HepG2 (cell line): ENCODE measurements at regions not wholly inside any gene's neighbourhood (a gene's known extent, or its start where the extent isn't known, plus 50 kb on each side); places are given as distances from the start of the nearest gene placed in this dataset.

Experiments
- ATAC-seq: fragments of 200-7000 bp; cut with Tn5 transposase; 3 replicates; pipeline ENCODE4 v1.9.1; 2020; ENCODE audit warnings: mild to moderate bottlenecking, moderate library complexity
- BruUV-seq: library from RNA; stranded (reverse); fragments of 400-500 nt; replicated peaks from 2 replicates; lab custom pipeline; 2021; lab: Mats Ljungman, UMichigan
- CTCF ChIA-PET: fragments of 300-600 bp; formaldehyde crosslinking; extraction: SDS; loops from one replicate; lab custom pipeline; 2021; ENCODE audit warnings: low total read pairs, inconsistent platforms, low intra/inter-chr PET ratio; lab: Yijun Ruan, JAX
- POLR2A ChIA-PET: fragments of 350-600 bp; sonication (Branson Sonifier 250); formaldehyde crosslinking; loops from one replicate; lab custom pipeline; 2020; ENCODE audit warnings: antibody characterized with exemption, inconsistent platforms; lab: Yijun Ruan, JAX
- DNase-seq: peaks from one replicate; pipeline ENCODE4 v3.0.0-alpha.2; 2015; ENCODE audit warnings: low spot score
- FAIRE-seq: peaks from 3 replicates; lab custom pipeline; 2011; peaks lifted over from hg19 to GRCh38; lab: Jason Lieb, UNC
- H2AFZ ChIP-seq: one replicate; pipeline ENCODE4 v1.6.1; 2011; ENCODE audit warnings: low read length, inconsistent platforms
- H3K27ac ChIP-seq: fragments of 300-600 bp; 3 replicates; pipeline ENCODE4 v1.8.0; 2011; ENCODE audit warnings: mixed run types, mild to moderate bottlenecking, mixed read lengths, low read length, inconsistent platforms; ENCODE audit not compliant: insufficient read depth; ENCODE audit errors: extremely low read length
- H3K27me3 ChIP-seq, 2 experiments: fragments of 200-600 bp in 1 of 2; 2 replicates in 1 of 2; 3 replicates in 1 of 2; pipeline versions ENCODE4 v1.6.0 to v1.8.0; 2011; ENCODE audit warnings: low read length in 2 of 2, mild to moderate bottlenecking in 2 of 2, moderate library complexity in 2 of 2, inconsistent platforms in 1 of 2; ENCODE audit not compliant: insufficient read depth in 2 of 2, control insufficient read depth in 1 of 2
- H3K36me3 ChIP-seq, 2 experiments: fragments of 200-600 bp in 1 of 2; replicated peaks in 1 of 2; 2 replicates in 1 of 2; 3 replicates in 1 of 2; pipeline versions ENCODE4 v1.5.1 to v1.8.0; 2011; ENCODE audit warnings: low read length in 2 of 2, inconsistent platforms in 1 of 2; ENCODE audit not compliant: insufficient read depth in 2 of 2, control insufficient read depth in 1 of 2
- H3K4me1 ChIP-seq: 2 replicates; pipeline ENCODE4 v1.5.1; 2012; ENCODE audit warnings: low read length, inconsistent platforms; ENCODE audit not compliant: insufficient read depth
- H3K4me2 ChIP-seq: 2 replicates; pipeline ENCODE4 v1.6.0; 2011; ENCODE audit warnings: low read depth, low read length, inconsistent platforms
- H3K4me3 ChIP-seq, 3 experiments: fragments of 200-600 bp in 1 of 3; sonication (generic), shearing (Covaris generic) in 1 of 3; replicated peaks in 1 of 3; 2 replicates each; pipeline ENCODE4 v1.5.1; 2011 to 2016; ENCODE audit warnings: low read length in 3 of 3, inconsistent platforms in 2 of 3, low read depth in 2 of 3, mild to moderate bottlenecking in 2 of 3, control low read depth in 1 of 3, mixed read lengths in 1 of 3; ENCODE audit not compliant: insufficient read depth in 1 of 3
- H3K79me2 ChIP-seq: one replicate; pipeline ENCODE4 v1.6.1; 2011; ENCODE audit warnings: low read length, inconsistent platforms; ENCODE audit not compliant: insufficient read depth
- H3K9ac ChIP-seq: 2 replicates; pipeline ENCODE4 v1.6.0; 2011; ENCODE audit warnings: mild to moderate bottlenecking, low read depth, low read length, inconsistent platforms; ENCODE audit not compliant: insufficient read depth
- H3K9me3 ChIP-seq: 2 replicates; pipeline ENCODE4 v1.5.1; 2012; ENCODE audit warnings: mild to moderate bottlenecking, low read length
- H4K20me1 ChIP-seq: 2 replicates; pipeline ENCODE4 v1.6.0; 2011; ENCODE audit warnings: inconsistent platforms, mild to moderate bottlenecking, low read length, moderate library complexity; ENCODE audit not compliant: insufficient read depth
- DNMT3B ChIP-seq: conservative IDR thresholded peaks from 2 replicates; pipeline ENCODE4 v1.6.1; 2016; ENCODE audit warnings: missing biosample characterization, control low read depth
- GABPB1 ChIP-seq: IDR thresholded peaks from 2 replicates; pipeline ENCODE4 v1.6.1; 2016; ENCODE audit warnings: mild to moderate bottlenecking, missing genetic modification reagents, moderate library complexity, missing compliant biosample characterization
- GFI1 ChIP-seq: sonication (generic); formaldehyde crosslinking; IDR thresholded peaks from 2 replicates; pipeline ENCODE4 v1.5.0; 2020; ENCODE audit warnings: missing genetic modification reagents, mild to moderate bottlenecking, borderline replicate concordance
- IKZF4 ChIP-seq: sonication (generic); formaldehyde crosslinking; IDR thresholded peaks from 2 replicates; pipeline ENCODE4 v1.5.1; 2020; ENCODE audit warnings: borderline replicate concordance, mild to moderate bottlenecking, low read depth, missing genetic modification reagents; ENCODE audit errors: not compliant biosample characterization
- JUNB ChIP-seq: sonication (generic); formaldehyde crosslinking; IDR thresholded peaks from 2 replicates; pipeline ENCODE4 v1.8.0; 2022; ENCODE audit warnings: missing genetic modification reagents, mild to moderate bottlenecking, borderline replicate concordance
- KLF11 ChIP-seq: IDR thresholded peaks from 2 replicates; pipeline ENCODE4 v1.6.1; 2016; ENCODE audit warnings: missing compliant biosample characterization
- KMT2B ChIP-seq: IDR thresholded peaks from 2 replicates; pipeline ENCODE4 v1.6.1; 2016; ENCODE audit warnings: missing genetic modification reagents, missing compliant biosample characterization
- MTA1 ChIP-seq: sonication (generic); formaldehyde crosslinking; IDR thresholded peaks from 2 replicates; pipeline ENCODE4 v1.4.0; 2020; ENCODE audit warnings: missing genetic modification reagents, mild to moderate bottlenecking, borderline replicate concordance
- MTF1 ChIP-seq: sonication (generic); formaldehyde crosslinking; IDR thresholded peaks from 2 replicates; pipeline ENCODE4 v1.5.0; 2020; ENCODE audit warnings: missing genetic modification reagents
- SNAI1 ChIP-seq: sonication (generic); formaldehyde crosslinking; IDR thresholded peaks from 2 replicates; pipeline ENCODE4 v1.5.0; 2020; ENCODE audit warnings: mild to moderate bottlenecking, missing genetic modification reagents, borderline replicate concordance
- ZNF282 ChIP-seq: fragments of 450-650 bp; IDR thresholded peaks from 2 replicates; pipeline ENCODE4 v1.6.1; 2018; ENCODE audit not compliant: partially characterized antibody
- ZNF30 ChIP-seq: sonication (generic); formaldehyde crosslinking; IDR thresholded peaks from 2 replicates; pipeline ENCODE4 v1.5.0; 2020; ENCODE audit warnings: mild to moderate bottlenecking, missing genetic modification reagents
- WGBS: methylation state at CpG from one replicate; pipeline ENCODE4 v1.1.6; 2017; ENCODE audit warnings: low lambda C conversion rate; 5-methylcytosine and 5-hydroxymethylcytosine counted together
- in situ Hi-C: cut with HindIII; loops from 2 replicates; pipeline ENCODE4 v1.10.0; 2017; ENCODE audit warnings: low pct_unique_long_range_greater_than_20kb; ENCODE audit not compliant: extremely low pct_ligation_motif_present
- intact Hi-C: fragments of 100-400 bp; cut with micrococcal nuclease; formaldehyde crosslinking; loops from one replicate; pipeline ENCODE4 v1.10.0; 2022; ENCODE audit not compliant: unreplicated experiment
- TF ChIP-seq, protein P1 (sequence below): IDR thresholded peaks from 2 replicates; pipeline ENCODE4 v1.6.1; 2016; ENCODE audit warnings: missing genetic modification reagents, missing compliant biosample characterization

DNA sequence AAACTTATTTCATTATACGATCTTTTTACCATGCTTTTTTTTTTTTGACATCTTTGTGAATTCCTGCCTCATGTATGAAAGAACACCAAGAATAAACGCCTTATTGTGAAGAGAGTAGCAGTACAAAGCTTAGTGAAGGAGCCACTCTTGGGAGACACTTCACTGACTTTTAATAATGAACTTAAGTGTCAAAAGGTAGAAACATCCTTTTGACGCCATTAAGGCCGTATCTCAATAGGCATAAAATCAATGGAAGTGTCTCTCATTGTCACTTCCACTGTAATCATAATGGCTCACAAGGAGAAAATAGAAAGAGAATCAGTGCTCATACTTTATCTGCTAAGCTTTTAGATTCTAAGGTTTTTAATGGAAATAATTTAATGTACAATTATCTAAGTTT is 657.8 kb downstream of the DIPK2A start:
- WGBS: 14% methylated on average over 4 of the region's 4 CpGs
- intact Hi-C loops: no loop called here
- H3K27me3 ChIP-seq: no peaks in the 10 kb centered on the region
- TF ChIP-seq DNMT3B (no peak), ZNF30 (CRISPR knock-in tag) (no peak), SNAI1 (CRISPR knock-in tag) (no peak), JUNB (CRISPR knock-in tag) (no peak), ZNF282 (no peak), GABPB1 (CRISPR knock-in tag) (no peak), KMT2B (CRISPR knock-in tag) (no peak), MTA1 (CRISPR knock-in tag) (no peak), GFI1 (CRISPR knock-in tag) (no peak), IKZF4 (CRISPR knock-in tag) (no peak), MTF1 (CRISPR knock-in tag) (no peak), KLF11 (CRISPR knock-in tag) (no peak)
- TF ChIP-seq, protein P1, sequence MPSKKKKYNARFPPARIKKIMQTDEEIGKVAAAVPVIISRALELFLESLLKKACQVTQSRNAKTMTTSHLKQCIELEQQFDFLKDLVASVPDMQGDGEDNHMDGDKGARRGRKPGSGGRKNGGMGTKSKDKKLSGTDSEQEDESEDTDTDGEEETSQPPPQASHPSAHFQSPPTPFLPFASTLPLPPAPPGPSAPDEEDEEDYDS (CRISPR knock-in tag): no peak
- H3K9me3 ChIP-seq: no peaks in the 10 kb centered on the region
- no peak for ATAC-seq
- POLR2A ChIA-PET: no interaction called here
- no peak overlapping the region for H3K27ac ChIP-seq
- no peak overlapping the region for H3K4me2 ChIP-seq
- no peaks in the 10 kb centered on the region for H4K20me1 ChIP-seq
- no peak overlapping the region for H3K4me3 ChIP-seq
- H3K9ac ChIP-seq: no peak overlapping the region
- H3K36me3 ChIP-seq: no peaks in the 10 kb centered on the region
- no peak for DNase-seq
- H3K4me1 ChIP-seq: no peaks in the 10 kb centered on the region
- CTCF ChIA-PET: no interaction called here
- FAIRE-seq: no peak
- no peaks in the 10 kb centered on the region for H3K79me2 ChIP-seq
- in situ Hi-C loops: no loop called here
- no peak overlapping the region for H2AFZ ChIP-seq
- BruUV-seq: no TSS peak
